IPS-20b (cell line): ENCODE measurements at regions not wholly inside any gene's neighbourhood (a gene's known extent, or its start where the extent isn't known, plus 50 kb on each side); places are given as distances from the start of the nearest gene placed in this dataset.

Source experiments
- H3K27ac ChIP-seq: one replicate; pipeline ENCODE4 v1.5.1; 2013; ENCODE audit warnings: low read length
- H3K27me3 ChIP-seq: 2 replicates; pipeline ENCODE4 v1.6.1; 2013; ENCODE audit warnings: mild to moderate bottlenecking, low read length, inconsistent platforms; ENCODE audit not compliant: insufficient read depth
- H3K36me3 ChIP-seq: 2 replicates; pipeline ENCODE4 v1.6.1; 2013; ENCODE audit warnings: low read depth, mild to moderate bottlenecking, inconsistent platforms, low read length, moderate library complexity; ENCODE audit not compliant: insufficient read depth
- H3K4me1 ChIP-seq: 2 replicates; pipeline ENCODE4 v1.6.1; 2013; ENCODE audit warnings: mild to moderate bottlenecking, control low read depth, inconsistent platforms, low read length, moderate library complexity; ENCODE audit not compliant: insufficient read depth
- H3K4me3 ChIP-seq: 2 replicates; pipeline ENCODE4 v1.5.1; 2013; ENCODE audit warnings: mild to moderate bottlenecking, low read length, inconsistent platforms
- H3K9ac ChIP-seq: 2 replicates; pipeline ENCODE4 v1.6.1; 2013; ENCODE audit warnings: low read depth, mild to moderate bottlenecking, inconsistent platforms, low read length, moderate library complexity
- H3K9me3 ChIP-seq: 2 replicates; pipeline ENCODE4 v1.6.1; 2013; ENCODE audit warnings: mild to moderate bottlenecking, low read depth, low read length, inconsistent platforms; ENCODE audit not compliant: insufficient read depth

- Histone ChIP-seq H3K36me3 (no peaks in the 10 kb centered on the region), H3K4me3 (no peak overlapping the region), H3K27me3 (no peaks in the 10 kb centered on the region), H3K9me3 (no peaks in the 10 kb centered on the region), H3K27ac (no peak overlapping the region), H3K9ac (no peak overlapping the region), H3K4me1 (peaks cover 11% of the 10 kb centered on the region; the same call in 1 of the 2 replicates)
Observed at GRCh38 chr14:76551906-76552305, 176.0 kb downstream of the ESRRB start.

- Histone ChIP-seq H3K9ac (no peak overlapping the region), H3K27me3 (no peaks in the 10 kb centered on the region), H3K36me3 (no peaks in the 10 kb centered on the region), H3K4me3 (no peak overlapping the region), H3K27ac (no peak overlapping the region), H3K4me1 (no peaks in the 10 kb centered on the region), H3K9me3 (no peaks in the 10 kb centered on the region)
Observed at GRCh38 chr14:76564471-76565422, 188.8 kb downstream of the ESRRB start.

GRCh38 chr14:76566439-76566838, 190.5 kb downstream of the ESRRB start:
- no peaks in the 10 kb centered on the region for H3K4me1 ChIP-seq
- no peaks in the 10 kb centered on the region for H3K9me3 ChIP-seq
- no peak overlapping the region for H3K27ac ChIP-seq
- no peak overlapping the region for H3K4me3 ChIP-seq
- no peaks in the 10 kb centered on the region for H3K36me3 ChIP-seq
- H3K9ac ChIP-seq, result no peak overlapping the region
- H3K27me3 ChIP-seq, result no peaks in the 10 kb centered on the region

- no peak overlapping the region for H3K4me3 ChIP-seq
- H3K27me3 ChIP-seq, result no peaks in the 10 kb centered on the region
Observed at GRCh38 chr14:76574416-76575095, 186.7 kb upstream of the VASH1 start.

GRCh38 chr14:76575108-76575507, 186.2 kb upstream of the VASH1 start:
- H3K27me3 ChIP-seq, result no peaks in the 10 kb centered on the region
- no peak overlapping the region for H3K9ac ChIP-seq
- H3K4me3 ChIP-seq, result no peak overlapping the region
- no peaks in the 10 kb centered on the region for H3K4me1 ChIP-seq
- no peak overlapping the region for H3K27ac ChIP-seq
- no peaks in the 10 kb centered on the region for H3K9me3 ChIP-seq
- H3K36me3 ChIP-seq, result no peaks in the 10 kb centered on the region

More at GRCh38 chr14:76574416-76575095, 186.7 kb upstream of the VASH1 start:
- no peaks in the 10 kb centered on the region for H3K4me1 ChIP-seq
- H3K9me3 ChIP-seq, result no peaks in the 10 kb centered on the region
- H3K27ac ChIP-seq, result no peak overlapping the region
- H3K36me3 ChIP-seq, result no peaks in the 10 kb centered on the region
- no peak overlapping the region for H3K9ac ChIP-seq

- H3K27me3 ChIP-seq, result no peaks in the 10 kb centered on the region
Observed at GRCh38 chr14:76576047-76576741, 185.1 kb upstream of the VASH1 start.

GRCh38 chr14:76577090-76577489, 184.2 kb upstream of the VASH1 start:
- H3K4me3 ChIP-seq, result no peak overlapping the region
- no peaks in the 10 kb centered on the region for H3K4me1 ChIP-seq
- H3K27me3 ChIP-seq, result no peaks in the 10 kb centered on the region
- H3K36me3 ChIP-seq, result no peaks in the 10 kb centered on the region
- H3K9ac ChIP-seq, result no peak overlapping the region
- no peak overlapping the region for H3K27ac ChIP-seq
- H3K9me3 ChIP-seq, result no peaks in the 10 kb centered on the region

More at GRCh38 chr14:76576047-76576741, 185.1 kb upstream of the VASH1 start:
- H3K4me1 ChIP-seq, result no peaks in the 10 kb centered on the region
- H3K36me3 ChIP-seq, result no peaks in the 10 kb centered on the region
- H3K9me3 ChIP-seq, result no peaks in the 10 kb centered on the region
- no peak overlapping the region for H3K9ac ChIP-seq
- H3K27ac ChIP-seq, result no peak overlapping the region
- no peak overlapping the region for H3K4me3 ChIP-seq

- H3K4me3 ChIP-seq, result no peak overlapping the region
- no peaks in the 10 kb centered on the region for H3K9me3 ChIP-seq
- no peaks in the 10 kb centered on the region for H3K4me1 ChIP-seq
- H3K27ac ChIP-seq, result no peak overlapping the region
- H3K27me3 ChIP-seq, result no peaks in the 10 kb centered on the region
- H3K36me3 ChIP-seq, result no peaks in the 10 kb centered on the region
- no peak overlapping the region for H3K9ac ChIP-seq
Observed at GRCh38 chr14:76577837-76578236, 183.4 kb upstream of the VASH1 start.

- Histone ChIP-seq H3K4me1 (no peaks in the 10 kb centered on the region), H3K9me3 (no peaks in the 10 kb centered on the region), H3K27me3 (no peaks in the 10 kb centered on the region), H3K9ac (no peak overlapping the region), H3K36me3 (no peaks in the 10 kb centered on the region), H3K4me3 (no peak overlapping the region), H3K27ac (no peak overlapping the region)
Observed at GRCh38 chr14:76580399-76580798, 180.9 kb upstream of the VASH1 start.

GRCh38 chr14:76580967-76581366, 180.3 kb upstream of the VASH1 start:
- Histone ChIP-seq H3K27ac (no peak overlapping the region), H3K9ac (no peak overlapping the region), H3K4me3 (no peak overlapping the region), H3K9me3 (no peaks in the 10 kb centered on the region), H3K36me3 (no peaks in the 10 kb centered on the region), H3K4me1 (no peaks in the 10 kb centered on the region), H3K27me3 (no peaks in the 10 kb centered on the region)

GRCh38 chr14:76581592-76581991, 179.7 kb upstream of the VASH1 start:
- Histone ChIP-seq H3K9ac (no peak overlapping the region), H3K36me3 (no peaks in the 10 kb centered on the region), H3K4me3 (no peak overlapping the region), H3K4me1 (no peaks in the 10 kb centered on the region), H3K27me3 (no peaks in the 10 kb centered on the region), H3K9me3 (no peaks in the 10 kb centered on the region), H3K27ac (no peak overlapping the region)
